ENCODE measurements at regions not wholly inside any gene's neighbourhood (a gene's known extent, or its start where the extent isn't known, plus 50 kb on each side); places are given as distances from the start of the nearest gene placed in this dataset.
"Not testable (repeated sequence)": the region's sequence is repeated elsewhere in the genome, so short reads cannot be mapped to it uniquely, and the experiment has no call there.

GRCh38 chr10:60473557-60473956 lies 83.9 kb upstream of the ANK3 start:
- Histone ChIP-seq H3K27ac (no peak overlapping the region), H3K27me3 (no peaks in the 10 kb centered on the region), H3K9me3 (no peaks in the 10 kb centered on the region), H3K4me3 (no peak overlapping the region), H3K36me3 (ENCODE audit: low read depth, missing control alignments) (no peaks in the 10 kb centered on the region), H3K4me1 (no peaks in the 10 kb centered on the region)
- no peak for TF ChIP-seq POLR2A (IDR thresholded peaks at IDR 0.05)
- TF ChIP-seq, protein P1, sequence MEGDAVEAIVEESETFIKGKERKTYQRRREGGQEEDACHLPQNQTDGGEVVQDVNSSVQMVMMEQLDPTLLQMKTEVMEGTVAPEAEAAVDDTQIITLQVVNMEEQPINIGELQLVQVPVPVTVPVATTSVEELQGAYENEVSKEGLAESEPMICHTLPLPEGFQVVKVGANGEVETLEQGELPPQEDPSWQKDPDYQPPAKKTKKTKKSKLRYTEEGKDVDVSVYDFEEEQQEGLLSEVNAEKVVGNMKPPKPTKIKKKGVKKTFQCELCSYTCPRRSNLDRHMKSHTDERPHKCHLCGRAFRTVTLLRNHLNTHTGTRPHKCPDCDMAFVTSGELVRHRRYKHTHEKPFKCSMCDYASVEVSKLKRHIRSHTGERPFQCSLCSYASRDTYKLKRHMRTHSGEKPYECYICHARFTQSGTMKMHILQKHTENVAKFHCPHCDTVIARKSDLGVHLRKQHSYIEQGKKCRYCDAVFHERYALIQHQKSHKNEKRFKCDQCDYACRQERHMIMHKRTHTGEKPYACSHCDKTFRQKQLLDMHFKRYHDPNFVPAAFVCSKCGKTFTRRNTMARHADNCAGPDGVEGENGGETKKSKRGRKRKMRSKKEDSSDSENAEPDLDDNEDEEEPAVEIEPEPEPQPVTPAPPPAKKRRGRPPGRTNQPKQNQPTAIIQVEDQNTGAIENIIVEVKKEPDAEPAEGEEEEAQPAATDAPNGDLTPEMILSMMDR (IDR thresholded peaks at IDR 0.05), result no peak
- 88 to 91% methylated on average over 2 of the region's 2 CpGs for WGBS, 2 donors
- intact Hi-C loops (cut with DNase I; ENCODE audit: low total_unique reads), result no loop called here
- DNase-seq, result no peak

- Histone ChIP-seq H3K27me3 (no peaks in the 10 kb centered on the region), H3K27ac (no peak overlapping the region), H3K9me3 (no peaks in the 10 kb centered on the region), H3K4me3 (no peak overlapping the region), H3K4me1 (no peaks in the 10 kb centered on the region), H3K36me3 (ENCODE audit: low read depth, missing control alignments) (no peaks in the 10 kb centered on the region)
- DNase-seq, result no peak
- intact Hi-C loops (cut with DNase I; ENCODE audit: low total_unique reads), result no loop called here
- WGBS, 2 donors, result 89 to 92% methylated on average over 5 of the region's 5 CpGs
- no peak for TF ChIP-seq POLR2A (IDR thresholded peaks at IDR 0.05)
- TF ChIP-seq, protein P1 (IDR thresholded peaks at IDR 0.05), result no peak
Observed at GRCh38 chr10:60470091-60470490, 80.4 kb upstream of the ANK3 start.

- intact Hi-C loops (cut with DNase I; ENCODE audit: low total_unique reads); H3K4me1 ChIP-seq; DNase-seq: not testable (repeated sequence)
Observed at GRCh38 chr10:60469147-60469546, 79.5 kb upstream of the ANK3 start.

GRCh38 chr10:60467202-60467546 lies 77.5 kb upstream of the ANK3 start:
- Histone ChIP-seq H3K4me3 (no peak overlapping the region), H3K27me3 (no peaks in the 10 kb centered on the region), H3K4me1 (no peaks in the 10 kb centered on the region), H3K27ac (no peak overlapping the region), H3K36me3 (ENCODE audit: low read depth, missing control alignments) (no peaks in the 10 kb centered on the region), H3K9me3 (no peaks in the 10 kb centered on the region)
- intact Hi-C loops (cut with DNase I; ENCODE audit: low total_unique reads), result no loop called here
- DNase-seq, result no peak
- no peak for TF ChIP-seq POLR2A (IDR thresholded peaks at IDR 0.05)
- TF ChIP-seq, protein P1 (IDR thresholded peaks at IDR 0.05), result no peak
- 80 to 82% methylated on average over 3 of the region's 3 CpGs for WGBS, 2 donors

More at GRCh38 chr10:60469147-60469546, 79.5 kb upstream of the ANK3 start:
- not testable (repeated sequence) for H3K27ac ChIP-seq; H3K36me3 ChIP-seq (ENCODE audit: low read depth, missing control alignments); H3K4me3 ChIP-seq; H3K9me3 ChIP-seq; H3K27me3 ChIP-seq

DNA sequence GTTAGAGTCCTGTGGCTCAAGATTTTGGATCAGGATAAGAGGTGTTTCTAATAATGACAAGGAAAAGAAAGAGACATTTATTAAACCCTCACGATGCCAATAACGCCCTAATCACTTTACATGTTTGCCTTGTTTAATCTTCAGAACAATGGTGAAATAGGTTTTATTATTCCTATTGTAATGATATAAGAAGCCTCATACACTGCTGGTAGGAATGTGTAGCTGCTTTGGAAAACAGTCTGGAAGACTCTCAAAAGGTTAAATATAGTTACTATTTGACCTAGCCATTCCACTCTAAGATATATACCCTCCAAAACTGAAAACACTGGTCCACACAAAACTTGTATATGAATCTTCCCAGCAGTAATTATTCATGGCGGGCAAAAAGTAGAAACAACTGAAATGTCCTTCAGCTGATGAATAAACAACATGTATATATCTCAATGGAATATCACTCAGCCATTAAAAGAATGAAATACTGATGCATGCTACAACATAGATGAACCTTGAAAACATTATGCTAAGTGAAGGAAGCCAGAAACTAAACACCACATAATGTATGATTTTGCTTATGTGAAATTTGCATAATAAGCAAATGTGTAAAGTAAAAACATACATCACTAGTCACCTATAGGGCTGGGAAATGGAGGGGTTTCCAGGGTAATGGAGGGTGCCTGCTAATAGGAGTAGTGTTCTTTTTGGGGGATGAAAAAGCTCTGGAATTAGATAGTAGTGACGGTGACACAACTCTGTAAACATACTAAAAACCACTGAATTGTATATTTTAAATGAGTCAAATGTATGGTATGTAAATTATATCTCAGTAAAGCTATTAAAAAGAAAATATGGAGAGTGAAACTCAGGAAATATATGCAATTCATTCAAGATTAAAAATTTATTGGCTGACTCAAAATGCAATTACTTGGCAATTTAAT lies 76.9 kb upstream of the ANK3 start:
- intact Hi-C loops (cut with DNase I; ENCODE audit: low total_unique reads), result no loop called here
- H3K4me3 ChIP-seq, result no peak overlapping the region
- WGBS, 2 donors, result 89 to 94% methylated on average over 4 of the region's 4 CpGs
- no peak for DNase-seq
- H3K27me3 ChIP-seq, result no peaks in the 10 kb centered on the region
- H3K27ac ChIP-seq, result no peak overlapping the region
- H3K36me3 ChIP-seq (ENCODE audit: low read depth, missing control alignments), result no peaks in the 10 kb centered on the region
- no peaks in the 10 kb centered on the region for H3K4me1 ChIP-seq
- no peaks in the 10 kb centered on the region for H3K9me3 ChIP-seq
- TF ChIP-seq POLR2A (IDR thresholded peaks at IDR 0.05), result no peak
- TF ChIP-seq, protein P1 (IDR thresholded peaks at IDR 0.05), result no peak
